ENCODE measurements at regions not wholly inside any gene's neighbourhood (a gene's known extent, or its start where the extent isn't known, plus 50 kb on each side); places are given as distances from the start of the nearest gene placed in this dataset.

GRCh38 chr18:43797347-43797746 is 520.1 kb upstream of the SYT4 start:
- Histone ChIP-seq H3K27ac (replicated peaks) (no peak overlapping the region), H3K4me3 (replicated peaks; ENCODE audit: insufficient read depth, low read length) (no peak overlapping the region), H3K27me3 (ENCODE audit: insufficient read depth, poor library complexity, severe bottlenecking) (no peaks in the 10 kb centered on the region)
- no peak for DNase-seq (ENCODE audit: low read depth in 1 of 2, low spot score in 1 of 2)
- TF ChIP-seq CTCF (IDR thresholded peaks at IDR 0.05; ENCODE audit: insufficient read depth, low read length) (no peak), POLR2AphosphoS5 (IDR thresholded peaks at IDR 0.05; ENCODE audit: low read depth) (no peak)

- H3K27ac ChIP-seq (replicated peaks): no peak overlapping the region
- TF ChIP-seq POLR2AphosphoS5 (IDR thresholded peaks at IDR 0.05; ENCODE audit: low read depth): no peak
- TF ChIP-seq REST (IDR thresholded peaks at IDR 0.05; ENCODE audit: insufficient replicate concordance, low read depth): no peak
- TF ChIP-seq GABPA (IDR thresholded peaks at IDR 0.05; ENCODE audit: low read depth): no peak
- no peak for TF ChIP-seq SPI1 (IDR thresholded peaks at IDR 0.05; ENCODE audit: borderline replicate concordance, low read depth)
- no peak for TF ChIP-seq CTCF (IDR thresholded peaks at IDR 0.05; ENCODE audit: insufficient read depth, low read length)
- no peak for DNase-seq (ENCODE audit: low read depth in 1 of 2, low spot score in 1 of 2)
- no peaks in the 10 kb centered on the region for H3K27me3 ChIP-seq (ENCODE audit: insufficient read depth, poor library complexity, severe bottlenecking)
- H3K4me3 ChIP-seq (replicated peaks; ENCODE audit: insufficient read depth, low read length): no peak overlapping the region
Measured at GRCh38 chr18:43800584-43800983, 523.3 kb upstream of the SYT4 start.

DNA sequence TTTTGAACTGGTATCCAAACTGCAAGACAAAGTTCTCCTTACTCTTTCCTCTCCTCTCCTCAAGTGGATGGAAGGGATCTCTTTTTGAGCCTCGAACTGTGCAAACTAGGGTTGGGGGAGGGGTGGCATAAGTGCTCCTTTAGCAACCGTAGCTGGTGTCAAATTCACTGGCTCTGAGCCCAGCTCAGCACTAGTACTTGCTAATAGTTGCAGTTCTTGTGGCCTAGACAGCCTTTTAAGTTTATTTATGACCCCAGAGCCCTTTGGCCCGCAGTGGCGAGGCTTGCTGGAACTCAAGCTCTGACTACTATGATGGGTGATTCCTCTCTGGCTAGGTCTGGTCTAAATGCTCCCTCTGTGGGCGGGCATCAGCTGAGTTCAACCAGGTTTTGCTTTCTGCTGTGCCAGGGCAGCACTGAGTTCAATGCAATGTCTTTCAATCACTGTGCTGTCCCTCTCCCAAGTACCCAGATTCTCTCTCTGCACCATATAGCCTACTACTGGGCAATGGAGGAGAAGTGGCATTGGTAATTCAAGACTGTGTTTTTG is 528.4 kb upstream of the SYT4 start:
- Histone ChIP-seq H3K27ac (replicated peaks) (no peak overlapping the region), H3K4me3 (replicated peaks; ENCODE audit: insufficient read depth, low read length) (no peak overlapping the region), H3K27me3 (ENCODE audit: insufficient read depth, poor library complexity, severe bottlenecking) (no peaks in the 10 kb centered on the region)
- TF ChIP-seq CTCF (IDR thresholded peaks at IDR 0.05; ENCODE audit: insufficient read depth, low read length) (no peak), GABPA (IDR thresholded peaks at IDR 0.05; ENCODE audit: low read depth) (no peak), SPI1 (IDR thresholded peaks at IDR 0.05; ENCODE audit: borderline replicate concordance, low read depth) (no peak)
- DNase-seq (ENCODE audit: low read depth in 1 of 2, low spot score in 1 of 2): no peak

DNA sequence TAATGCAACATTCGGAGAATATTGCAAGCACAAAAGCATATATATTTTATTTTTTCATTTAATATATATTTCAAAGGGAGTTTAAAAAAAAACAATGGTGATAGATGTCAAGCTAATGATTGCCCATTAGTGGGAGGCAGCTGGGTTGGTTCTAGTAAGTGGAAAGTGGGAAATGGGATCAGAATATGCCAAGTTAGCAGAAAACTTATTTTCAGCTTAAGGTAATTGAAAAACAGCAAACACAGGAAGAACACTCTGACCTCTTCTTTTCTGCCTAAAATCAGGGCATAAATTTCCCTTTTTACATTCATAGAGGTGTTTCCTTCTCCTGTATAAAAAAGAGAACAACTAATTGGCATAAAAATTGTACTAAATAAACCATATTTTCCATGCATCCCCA is 535.3 kb upstream of the SYT4 start:
- no peak for TF ChIP-seq SPI1 (IDR thresholded peaks at IDR 0.05; ENCODE audit: borderline replicate concordance, low read depth)
- TF ChIP-seq GABPA (IDR thresholded peaks at IDR 0.05; ENCODE audit: low read depth): no peak
- TF ChIP-seq REST (IDR thresholded peaks at IDR 0.05; ENCODE audit: insufficient replicate concordance, low read depth): no peak
- TF ChIP-seq POLR2AphosphoS5 (IDR thresholded peaks at IDR 0.05; ENCODE audit: low read depth): no peak
- Histone ChIP-seq H3K27ac (replicated peaks) (no peak overlapping the region), H3K27me3 (ENCODE audit: insufficient read depth, poor library complexity, severe bottlenecking) (no peaks in the 10 kb centered on the region), H3K4me3 (replicated peaks; ENCODE audit: insufficient read depth, low read length) (no peak overlapping the region)
- DNase-seq (ENCODE audit: low read depth in 1 of 2, low spot score in 1 of 2): no peak

All from HL-60 (cell line).